A549 (cell line): ENCODE measurements at regions not wholly inside any gene's neighbourhood (a gene's known extent, or its start where the extent isn't known, plus 50 kb on each side); places are given as distances from the start of the nearest gene placed in this dataset.

Source experiments
- CBX2 ChIP-seq: fragments of 200-600 bp; sonication (generic); IDR thresholded peaks from 2 replicates; pipeline ENCODE4 v1.6.1; 2016; ENCODE audit warnings: low read depth, mild to moderate bottlenecking, borderline replicate concordance
- CTCF ChIP-seq: fragments of >200 bp; sonication (Bioruptor Twin); formaldehyde crosslinking; IDR thresholded peaks from 3 replicates; pipeline ENCODE4 v1.5.1; 2016
- HMGXB4 ChIP-seq: fragments of 250-450 bp; sonication (Bioruptor Pico); IDR thresholded peaks from 2 replicates; pipeline ENCODE4 v1.5.0; 2021; ENCODE audit warnings: mild to moderate bottlenecking, moderate library complexity, borderline replicate concordance
- MAX ChIP-seq: IDR thresholded peaks from 2 replicates; pipeline ENCODE4 v1.6.1; 2012
- POLR2A ChIP-seq: IDR thresholded peaks from 2 replicates; pipeline ENCODE4 v1.6.1; 2012; ENCODE audit warnings: mild to moderate bottlenecking, low read length
- RAD21 ChIP-seq, 2 experiments: fragments of >200 bp in 1 of 2; sonication (Bioruptor Twin) in 1 of 2; formaldehyde crosslinking in 1 of 2; IDR thresholded peaks in 1 of 2; conservative IDR thresholded peaks in 1 of 2; 2 replicates in 1 of 2; 3 replicates in 1 of 2; pipeline ENCODE4 v1.6.1; 2012 to 2018; ENCODE audit warnings: inconsistent platforms in 1 of 2

GRCh38 chr2:43125090-43125998 lies 101.1 kb downstream of the ZFP36L2 start:
- TF ChIP-seq MAX = no peak
- TF ChIP-seq POLR2A = no peak
- no peak for TF ChIP-seq RAD21 (conservative IDR thresholded peaks at IDR 0.05 in 1 of 2, IDR thresholded peaks at IDR 0.05 in 1 of 2)
- TF ChIP-seq CBX2 = no peak
- no peak for TF ChIP-seq HMGXB4 (CRISPR knock-in tag)
- TF ChIP-seq CTCF = no peak
